ENCODE measurements at regions not wholly inside any gene's neighbourhood (a gene's known extent, or its start where the extent isn't known, plus 50 kb on each side); places are given as distances from the start of the nearest gene placed in this dataset.
"Not testable (repeated sequence)": the region's sequence is repeated elsewhere in the genome, so short reads cannot be mapped to it uniquely, and the experiment has no call there.

- DNase-seq (ENCODE audit: low spot score) = not testable (repeated sequence)
Measured at GRCh38 chr20:30641522-30641921, 615.9 kb upstream of the DEFB115 start.

GRCh38 chr20:30660982-30661381 is 596.5 kb upstream of the DEFB115 start:
- not testable (repeated sequence) for DNase-seq (ENCODE audit: low spot score)

GRCh38 chr20:30668418-30668817 is 589.0 kb upstream of the DEFB115 start:
- DNase-seq (ENCODE audit: low spot score) = not testable (repeated sequence)

GRCh38 chr20:30669330-30670029 is 588.0 kb upstream of the DEFB115 start:
- not testable (repeated sequence) for DNase-seq (ENCODE audit: low spot score)

GRCh38 chr20:30671120-30671519 is 586.3 kb upstream of the DEFB115 start:
- not testable (repeated sequence) for DNase-seq (ENCODE audit: low spot score)

GRCh38 chr20:30675988-30676564 is 581.4 kb upstream of the DEFB115 start:
- DNase-seq (ENCODE audit: low spot score) = not testable (repeated sequence)

GRCh38 chr20:30682236-30682635 is 575.2 kb upstream of the DEFB115 start:
- DNase-seq (ENCODE audit: low spot score) = not testable (repeated sequence)

- not testable (repeated sequence) for DNase-seq (ENCODE audit: low spot score)
Measured at GRCh38 chr20:30712861-30713260, 544.6 kb upstream of the DEFB115 start.

GRCh38 chr20:30719415-30720199 is 537.9 kb upstream of the DEFB115 start:
- not testable (repeated sequence) for DNase-seq (ENCODE audit: low spot score)

GRCh38 chr20:30723511-30723910 is 534.0 kb upstream of the DEFB115 start:
- DNase-seq (ENCODE audit: low spot score) = not testable (repeated sequence)

- not testable (repeated sequence) for DNase-seq (ENCODE audit: low spot score)
Measured at GRCh38 chr20:30723934-30724687, 533.4 kb upstream of the DEFB115 start.

- not testable (repeated sequence) for DNase-seq (ENCODE audit: low spot score)
Measured at GRCh38 chr20:30724688-30725074, 532.8 kb upstream of the DEFB115 start.

GRCh38 chr20:30725188-30725587 is 532.3 kb upstream of the DEFB115 start:
- DNase-seq (ENCODE audit: low spot score) = not testable (repeated sequence)

- DNase-seq (ENCODE audit: low spot score) = not testable (repeated sequence)
Measured at GRCh38 chr20:30728271-30728885, 529.1 kb upstream of the DEFB115 start.
